Heart left ventricle (tissue), 16 donors: ENCODE measurements at regions not wholly inside any gene's neighbourhood (a gene's known extent, or its start where the extent isn't known, plus 50 kb on each side); places are given as distances from the start of the nearest gene placed in this dataset.

ENCODE experiments used
- ATAC-seq, 4 donors: fragments of 200-7000 bp; cut with Tn5 transposase; one replicate each; pipeline ENCODE4 v1.9.1; 2020 to 2022; ENCODE audit warnings: moderate library complexity in 4 of 4, mild to moderate bottlenecking in 3 of 4, moderate number of reproducible peaks in 1 of 4
- DNase-seq, 5 donors: peaks; one replicate each; pipeline ENCODE4 v3.0.0-alpha.2; 2020
- H3K27ac ChIP-seq, 12 donors: fragments of 200-600 bp; sonication (generic) in 4 of 12; one replicate each; pipeline versions ENCODE4 v1.5.0 to v1.8.0; 2016 to 2022; ENCODE audit warnings: mild to moderate bottlenecking in 2 of 12
- H3K27me3 ChIP-seq, 9 donors: fragments of 200-600 bp; sonication (generic) in 2 of 9; one replicate each; pipeline versions ENCODE4 v1.5.1 to v1.8.0; 2016 to 2022; ENCODE audit warnings: mild to moderate bottlenecking in 3 of 9
- H3K36me3 ChIP-seq, 9 donors: fragments of 200-600 bp; sonication (generic) in 2 of 9; one replicate each; pipeline versions ENCODE4 v1.5.0 to v1.8.0; 2018 to 2022; ENCODE audit warnings: mild to moderate bottlenecking in 2 of 9
- H3K4me1 ChIP-seq, 12 donors: fragments of 200-600 bp; sonication (generic) in 4 of 12; one replicate each; pipeline versions ENCODE4 v1.5.0 to v1.8.0; 2016 to 2022; ENCODE audit warnings: mild to moderate bottlenecking in 3 of 12
- H3K4me3 ChIP-seq, 12 donors: fragments of 200-600 bp; sonication (generic) in 4 of 12; one replicate each; pipeline versions ENCODE4 v1.5.0 to v1.8.0; 2017 to 2022; ENCODE audit warnings: mild to moderate bottlenecking in 9 of 12, moderate library complexity in 4 of 12
- H3K9me3 ChIP-seq, 12 donors: fragments of 200-600 bp; sonication (generic) in 4 of 12; one replicate each; pipeline versions ENCODE4 v1.5.0 to v1.8.0; 2016 to 2022; ENCODE audit warnings: mild to moderate bottlenecking in 1 of 12
- CTCF ChIP-seq, 12 donors: fragments of 200-600 bp; sonication (generic) in 4 of 12; IDR thresholded peaks; one replicate each; pipeline versions ENCODE4 v1.5.0 to v1.8.0; 2018 to 2022; ENCODE audit warnings: antibody characterized with exemption in 12 of 12, mild to moderate bottlenecking in 5 of 12
- POLR2A ChIP-seq, 2 donors: fragments of 450-650 bp; IDR thresholded peaks; one replicate each; pipeline ENCODE4 v1.6.1; 2017; ENCODE audit warnings: antibody characterized with exemption in 2 of 2, mild to moderate bottlenecking in 2 of 2, moderate library complexity in 2 of 2
- WGBS, 4 donors: extraction: QIAGEN DNeasy Blood & Tissue Kit in 2 of 4; methylation state at CpG; one replicate each; pipeline versions ENCODE4 v1.1.5 to v1.1.7; 2013 to 2018; 5-methylcytosine and 5-hydroxymethylcytosine counted together
- intact Hi-C, 10 donors: fragments of 100-400 bp; cut with DNase I; formaldehyde crosslinking; loops; one replicate each; pipeline versions ENCODE4 v1.11.1 to v1.14.2; 2022
- donor health status: ischemic (EF 13 %, LVEDD 7.1; RV severe dilation, severe dysfunction).
- donor health status: healthy with polysubstance abuse.
- donor health status: DM: no; HTN: yes; CAD: no.
- donor health status: DM: no; HTN: no; CAD: no.
- donor health status: ischemic (EF 25% LVEDD 6.9; RV normal size, moderate dysfunction).
- donor health status: ischemic (EF 25% LVEDD 5.7; RV mildly dilated, moderate dysfunction).
- donor health status: healthy.
- donor health status: DM: yes; HTN: yes; CAD: no.
- donor health status: ischemic (EF 35%, LVEDD 5.7; RV mildly dilated, moderate dysfunction).
- donor health status: nonischemic (EF 11% LVEDD 7.7; RV severe dilation, severe dysfunction).
- donor health status: DM: yes; HTN: yes; CAD: no.
- donor health status: PGD.
- donor health status: ischemic (EF 29% LVEDD 5.4; RV normal size, mild dysfunction).
- donor health status: nonischemic (EF 23%, LVEDD 6.1; RV moderate dilation, normal function).

GRCh38 chr4:189362364-189362763, 578.3 kb upstream of the FRG1 start:
- DNase-seq = no peak
- Histone ChIP-seq H3K36me3 (no peaks in the 10 kb centered on the region), H3K9me3 (no peaks in the 10 kb centered on the region), H3K27me3 (no peaks in the 10 kb centered on the region), H3K27ac (no peak overlapping the region), H3K4me1 (no peaks in the 10 kb centered on the region), H3K4me3 (no peak overlapping the region)
- no peak for ATAC-seq
- TF ChIP-seq CTCF (IDR thresholded peaks at IDR 0.05) (no peak), POLR2A (IDR thresholded peaks at IDR 0.05) (no peak)
- 85 to 96% (median 94%) methylated on average over 7 of the region's 7 CpGs for WGBS, 4 donors
- intact Hi-C loops = no loop called here

GRCh38 chr4:189364032-189364449, 576.6 kb upstream of the FRG1 start:
- 83 to 91% (median 89%) methylated on average over 23 to 44 of the region's 44 CpGs for WGBS, 4 donors

GRCh38 chr4:189365451-189365850, 575.2 kb upstream of the FRG1 start:
- 74 to 83% (median 79%) methylated on average over 6 of the region's 6 CpGs for WGBS, 4 donors

More at GRCh38 chr4:189364032-189364449, 576.6 kb upstream of the FRG1 start:
- Histone ChIP-seq H3K36me3 (no peaks in the 10 kb centered on the region), H3K27me3 (no peaks in the 10 kb centered on the region), H3K4me3 (peak overlapping the region in 1 of 12 donors; percentile 34), H3K9me3 (no peaks in the 10 kb centered on the region), H3K27ac (no peak overlapping the region), H3K4me1 (no peaks in the 10 kb centered on the region)
- ATAC-seq (no peak), DNase-seq (no peak)
- intact Hi-C loops = no loop called here
- TF ChIP-seq CTCF (IDR thresholded peaks at IDR 0.05) (no peak), POLR2A (IDR thresholded peaks at IDR 0.05) (no peak)

GRCh38 chr4:189367832-189368231, 572.8 kb upstream of the FRG1 start:
- H3K4me3 ChIP-seq = no peak overlapping the region
- no peaks in the 10 kb centered on the region for H3K4me1 ChIP-seq
- H3K27ac ChIP-seq = no peak overlapping the region
- H3K27me3 ChIP-seq = no peaks in the 10 kb centered on the region
- TF ChIP-seq CTCF (IDR thresholded peaks at IDR 0.05) (no peak), POLR2A (IDR thresholded peaks at IDR 0.05) (no peak)
- no peaks in the 10 kb centered on the region for H3K36me3 ChIP-seq
- WGBS, 4 donors = 87 to 91% (median 89%) methylated on average over 3 of the region's 3 CpGs
- no peaks in the 10 kb centered on the region for H3K9me3 ChIP-seq
- ATAC-seq (no peak), DNase-seq (no peak)
- intact Hi-C loops = no loop called here

More at GRCh38 chr4:189365451-189365850, 575.2 kb upstream of the FRG1 start:
- DNase-seq = no peak
- intact Hi-C loops = no loop called here
- Histone ChIP-seq H3K36me3 (no peaks in the 10 kb centered on the region), H3K27me3 (no peaks in the 10 kb centered on the region), H3K27ac (no peak overlapping the region), H3K9me3 (no peaks in the 10 kb centered on the region), H3K4me1 (no peaks in the 10 kb centered on the region), H3K4me3 (no peak overlapping the region)
- TF ChIP-seq POLR2A (IDR thresholded peaks at IDR 0.05) (no peak), CTCF (IDR thresholded peaks at IDR 0.05) (no peak)
- ATAC-seq = no peak
